ENCODE measurements at regions not wholly inside any gene's neighbourhood (a gene's known extent, or its start where the extent isn't known, plus 50 kb on each side); places are given as distances from the start of the nearest gene placed in this dataset.
"Not testable (repeated sequence)": the region's sequence is repeated elsewhere in the genome, so short reads cannot be mapped to it uniquely, and the experiment has no call there.

DNA sequence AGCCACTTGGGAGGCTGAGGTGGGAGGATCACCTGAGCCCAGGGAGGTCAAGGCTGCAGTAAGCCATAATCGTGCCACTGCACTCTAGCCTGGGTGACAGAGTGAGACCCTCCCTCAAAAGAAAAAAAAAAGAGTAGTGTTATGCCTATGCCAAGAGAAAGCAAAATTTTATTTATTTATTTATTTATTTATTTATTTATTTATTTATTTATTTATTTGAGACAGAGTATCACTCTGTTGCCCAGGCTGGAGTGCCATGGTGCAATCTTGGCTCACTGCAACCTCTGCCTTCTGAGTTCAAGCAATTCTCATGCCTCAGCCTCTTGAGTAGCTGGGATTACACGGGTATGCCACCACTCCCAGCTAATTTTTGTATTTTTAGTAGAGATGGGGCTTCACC, 72.6 kb upstream of the RAPGEF2 start:
- H3K4me3 Mint-ChIP-seq; intact Hi-C loops (cut with micrococcal nuclease); H3K9me3 Mint-ChIP-seq: not testable (repeated sequence)

DNA sequence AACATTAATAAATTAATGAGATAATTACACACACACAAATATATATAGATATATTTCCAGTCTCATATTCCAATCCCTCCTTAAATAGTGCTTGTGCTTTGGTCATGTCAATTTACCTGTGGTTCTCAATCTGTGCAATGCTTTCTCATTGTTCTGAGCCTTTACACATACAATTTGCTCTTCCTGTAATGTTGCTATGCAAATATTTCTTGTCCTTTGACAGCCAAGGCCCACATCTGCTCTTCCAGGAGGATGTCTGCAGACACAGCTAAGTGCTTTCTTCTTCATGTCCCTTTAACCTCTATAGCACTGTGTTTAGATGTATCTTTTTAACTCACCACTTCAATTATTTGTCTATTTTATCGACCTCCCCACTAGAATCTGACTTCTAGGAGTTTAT, 67.3 kb upstream of the RAPGEF2 start:
- H3K9me3 Mint-ChIP-seq = no peaks in the 10 kb centered on the region
- no peaks in the 10 kb centered on the region for H3K36me3 Mint-ChIP-seq (ENCODE audit: low read depth)
- peaks cover 4% of the 10 kb centered on the region for H3K4me1 Mint-ChIP-seq (ENCODE audit: low read depth)
- intact Hi-C loops (cut with micrococcal nuclease) = no loop called here
- no peak overlapping the region for H3K27ac Mint-ChIP-seq
- no peak overlapping the region for H3K4me3 Mint-ChIP-seq
- peaks cover 1% of the 10 kb centered on the region for H3K27me3 Mint-ChIP-seq

More for the DNA sequence above, 72.6 kb upstream of the RAPGEF2 start:
- H3K4me1 Mint-ChIP-seq (ENCODE audit: low read depth); H3K36me3 Mint-ChIP-seq (ENCODE audit: low read depth); H3K27ac Mint-ChIP-seq; H3K27me3 Mint-ChIP-seq: not testable (repeated sequence)

DNA sequence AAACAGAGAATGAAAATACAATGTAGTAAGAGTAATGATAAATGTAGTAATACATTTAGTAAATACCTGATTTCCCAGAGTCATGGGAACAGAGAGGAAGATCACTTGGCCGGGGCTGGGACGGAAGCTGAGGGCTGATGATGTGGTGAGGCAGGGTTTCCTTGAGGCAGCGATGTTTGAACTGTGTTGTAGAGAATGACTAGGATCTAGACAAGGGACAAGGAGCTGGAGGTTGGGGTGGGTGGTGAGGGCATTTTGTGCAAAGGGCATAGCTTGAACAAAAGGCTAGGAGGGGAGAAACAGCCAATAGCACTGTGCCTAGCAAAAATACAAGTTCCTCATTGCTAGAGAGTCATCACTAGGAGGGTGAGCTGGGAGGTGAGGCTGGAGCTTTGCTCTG, 64.3 kb upstream of the RAPGEF2 start:
- Mint-ChIP-seq H3K4me3 (no peak overlapping the region), H3K4me1 (ENCODE audit: low read depth) (peaks cover 10% of the 10 kb centered on the region)

DNA sequence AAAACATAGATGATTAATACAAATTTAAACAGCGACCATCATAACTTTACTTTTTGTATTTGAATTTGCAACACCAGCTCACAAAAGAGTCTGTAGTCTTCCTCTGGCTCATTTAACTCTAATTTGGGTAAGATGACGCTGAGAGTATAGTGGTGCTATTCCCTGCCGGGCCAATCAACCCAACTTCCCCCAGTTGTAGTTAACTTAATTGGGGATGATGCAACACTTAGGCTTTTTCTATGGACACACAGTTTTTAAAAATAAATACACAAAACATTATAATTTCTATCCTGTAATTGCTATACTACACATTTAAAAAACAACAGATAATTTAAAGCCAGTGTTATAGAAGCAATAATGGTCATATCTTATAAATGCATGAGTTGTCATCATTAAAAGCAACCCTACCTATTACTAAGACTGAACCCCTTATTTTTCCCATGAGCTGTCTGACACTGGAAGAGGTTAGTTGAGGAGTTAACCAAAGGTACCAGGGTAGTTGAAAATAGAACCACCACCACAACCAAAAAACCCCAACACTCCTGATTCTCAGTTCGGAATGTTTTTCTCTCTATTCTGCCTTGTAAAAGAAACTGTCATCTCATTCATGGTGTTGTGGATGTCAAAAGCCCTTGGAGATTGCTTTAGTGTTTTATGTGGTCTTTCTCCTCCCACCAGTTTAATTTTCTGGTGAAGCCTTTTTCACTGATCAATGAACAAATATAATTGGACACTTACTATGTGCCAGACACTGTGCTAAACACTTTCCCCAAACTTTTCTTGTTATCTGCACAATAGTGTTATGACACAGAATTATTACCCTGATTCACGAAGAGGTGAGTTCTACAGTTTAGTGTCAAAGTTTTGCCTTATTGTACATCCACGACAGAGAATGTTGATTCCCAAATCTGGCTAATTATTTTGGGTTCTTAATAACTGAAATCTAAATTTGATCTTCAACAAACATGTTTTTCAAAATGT, 61.5 kb upstream of the RAPGEF2 start:
- no peak overlapping the region for H3K4me3 Mint-ChIP-seq
- peaks cover 10% of the 10 kb centered on the region for H3K4me1 Mint-ChIP-seq (ENCODE audit: low read depth)
- H3K9me3 Mint-ChIP-seq = no peaks in the 10 kb centered on the region
- H3K27me3 Mint-ChIP-seq = peaks cover 3% of the 10 kb centered on the region
- H3K36me3 Mint-ChIP-seq (ENCODE audit: low read depth) = no peaks in the 10 kb centered on the region
- intact Hi-C loops (cut with micrococcal nuclease) = no loop called here
- no peak overlapping the region for H3K27ac Mint-ChIP-seq

More for the DNA sequence above, 64.3 kb upstream of the RAPGEF2 start:
- Mint-ChIP-seq H3K9me3 (no peaks in the 10 kb centered on the region), H3K27me3 (peaks cover 3% of the 10 kb centered on the region), H3K27ac (no peak overlapping the region), H3K36me3 (ENCODE audit: low read depth) (no peaks in the 10 kb centered on the region)
- intact Hi-C loops (cut with micrococcal nuclease) = no loop called here

DNA sequence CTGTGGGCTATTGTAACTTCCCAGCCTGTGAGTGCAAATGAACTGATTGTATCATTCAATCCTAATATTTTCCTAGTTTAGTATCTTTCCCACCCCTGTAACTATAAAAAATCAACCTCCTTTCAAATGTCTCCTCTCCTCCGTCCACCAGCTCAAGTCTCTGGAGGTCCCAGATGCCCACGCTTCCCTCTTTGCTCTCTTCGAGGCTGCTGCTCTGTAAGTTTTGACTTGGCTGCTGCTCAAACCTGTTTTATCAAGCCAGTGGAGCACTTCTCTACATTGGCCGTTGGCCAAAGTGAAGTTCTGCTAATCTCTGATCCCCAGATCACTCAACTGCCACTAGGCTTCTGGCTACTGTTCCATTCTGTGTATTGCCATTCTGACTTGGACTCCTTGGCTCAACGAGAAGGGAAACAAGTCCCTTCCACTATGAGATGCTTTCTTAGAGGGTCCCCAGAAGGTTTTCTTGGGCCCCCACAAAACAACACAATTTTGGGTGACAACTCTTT, 60.7 kb upstream of the RAPGEF2 start:
- Mint-ChIP-seq H3K27me3 (peaks cover 3% of the 10 kb centered on the region), H3K4me3 (no peak overlapping the region), H3K36me3 (ENCODE audit: low read depth) (no peaks in the 10 kb centered on the region), H3K9me3 (no peaks in the 10 kb centered on the region), H3K4me1 (ENCODE audit: low read depth) (peaks cover 5% of the 10 kb centered on the region), H3K27ac (no peak overlapping the region)
- intact Hi-C loops (cut with micrococcal nuclease) = no loop called here

DNA sequence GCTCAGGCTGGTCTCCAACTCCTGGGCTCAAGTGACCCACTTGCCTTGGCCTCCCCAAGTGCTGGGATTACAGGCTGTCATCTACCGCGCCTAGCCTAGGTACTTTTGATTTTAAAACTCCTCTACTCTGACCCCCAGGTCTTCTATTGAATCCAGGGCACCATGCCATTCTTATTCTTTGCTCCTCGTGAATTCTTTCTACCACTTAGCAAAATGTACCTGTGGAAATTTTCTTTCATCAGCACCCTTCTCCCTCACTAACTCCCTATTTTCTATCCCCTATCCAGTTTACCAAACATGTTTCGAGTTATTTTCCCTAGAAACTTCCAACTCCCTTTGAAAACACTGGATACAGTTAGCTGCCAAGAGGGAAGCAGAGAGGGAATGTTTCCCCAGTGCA, 60.0 kb upstream of the RAPGEF2 start:
- Mint-ChIP-seq H3K4me3 (no peak overlapping the region), H3K9me3 (no peaks in the 10 kb centered on the region), H3K27me3 (peaks cover 3% of the 10 kb centered on the region), H3K4me1 (ENCODE audit: low read depth) (peaks cover 5% of the 10 kb centered on the region), H3K36me3 (ENCODE audit: low read depth) (no peaks in the 10 kb centered on the region), H3K27ac (no peak overlapping the region)
- intact Hi-C loops (cut with micrococcal nuclease) = no loop called here

DNA sequence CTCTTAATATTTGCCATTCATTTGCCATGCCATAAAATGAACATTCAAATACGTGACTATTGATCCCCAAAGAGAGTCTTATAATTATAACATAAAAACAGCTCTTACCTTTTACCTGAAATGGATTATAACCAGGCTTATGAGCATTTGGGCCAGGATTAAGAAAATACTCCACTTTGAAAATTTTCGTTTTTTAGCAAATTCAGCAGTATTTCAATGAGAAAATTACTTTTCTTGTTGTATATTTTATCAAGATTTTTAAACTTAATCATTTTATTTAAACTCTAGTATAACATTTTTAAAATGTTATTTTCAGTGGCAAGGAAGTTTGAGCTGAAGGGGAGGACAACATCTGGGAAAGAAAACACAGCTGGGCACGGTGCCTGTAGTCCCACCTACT, 59.0 kb upstream of the RAPGEF2 start:
- Mint-ChIP-seq H3K4me1 (ENCODE audit: low read depth) (peaks cover 5% of the 10 kb centered on the region), H3K36me3 (ENCODE audit: low read depth) (no peaks in the 10 kb centered on the region), H3K4me3 (no peak overlapping the region), H3K27me3 (peaks cover 3% of the 10 kb centered on the region), H3K9me3 (no peaks in the 10 kb centered on the region), H3K27ac (no peak overlapping the region)
- intact Hi-C loops (cut with micrococcal nuclease) = no loop called here

DNA sequence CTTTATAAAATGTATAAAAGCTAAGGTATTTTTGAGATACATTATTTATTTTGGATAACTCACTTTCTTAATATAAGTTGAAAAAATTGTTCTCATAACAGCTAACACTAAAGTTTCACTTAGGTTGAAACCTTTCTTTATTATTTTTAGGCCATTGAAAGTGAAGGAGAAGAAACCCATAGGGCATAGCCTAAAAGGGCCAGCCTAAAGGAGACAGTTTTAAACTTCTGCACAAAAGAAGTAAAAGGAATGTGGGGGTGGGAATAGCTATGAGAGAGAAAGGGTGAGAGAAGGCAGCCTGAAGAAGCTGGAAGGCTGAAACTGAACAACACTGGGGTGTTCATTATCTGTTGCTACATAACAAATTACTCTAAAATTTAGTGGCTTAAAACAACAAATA, 57.6 kb upstream of the RAPGEF2 start:
- H3K27ac Mint-ChIP-seq = no peak overlapping the region
- H3K27me3 Mint-ChIP-seq = peaks cover 2% of the 10 kb centered on the region
- H3K4me3 Mint-ChIP-seq = no peak overlapping the region

DNA sequence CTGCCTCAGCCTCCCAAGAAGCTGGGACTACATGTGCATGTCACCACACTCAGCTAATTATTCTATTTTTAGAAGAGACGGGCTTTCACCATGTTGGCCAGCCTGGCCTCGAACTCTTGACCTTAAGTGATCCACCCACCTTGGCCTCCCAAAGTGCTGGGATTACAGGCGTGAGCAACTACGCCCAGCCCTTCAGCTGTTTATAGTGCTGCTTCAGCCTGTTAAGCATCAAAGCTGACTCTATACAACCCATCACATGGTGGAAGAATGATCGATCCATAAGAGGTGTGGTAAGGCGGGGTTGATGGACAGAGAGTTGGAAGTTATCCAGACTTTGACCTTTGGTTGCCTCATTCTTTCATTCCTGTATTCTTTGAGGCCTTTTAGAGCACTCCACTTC, 56.2 kb upstream of the RAPGEF2 start:
- Mint-ChIP-seq H3K27me3 (peaks cover 2% of the 10 kb centered on the region), H3K36me3 (ENCODE audit: low read depth) (no peaks in the 10 kb centered on the region), H3K4me3 (no peak overlapping the region), H3K4me1 (ENCODE audit: low read depth) (peaks cover 11% of the 10 kb centered on the region), H3K9me3 (no peaks in the 10 kb centered on the region), H3K27ac (no peak overlapping the region)
- intact Hi-C loops (cut with micrococcal nuclease) = no loop called here

More for the DNA sequence above, 57.6 kb upstream of the RAPGEF2 start:
- peaks cover 5% of the 10 kb centered on the region for H3K4me1 Mint-ChIP-seq (ENCODE audit: low read depth)
- intact Hi-C loops (cut with micrococcal nuclease) = no loop called here
- H3K36me3 Mint-ChIP-seq (ENCODE audit: low read depth) = no peaks in the 10 kb centered on the region
- H3K9me3 Mint-ChIP-seq = no peaks in the 10 kb centered on the region

DNA sequence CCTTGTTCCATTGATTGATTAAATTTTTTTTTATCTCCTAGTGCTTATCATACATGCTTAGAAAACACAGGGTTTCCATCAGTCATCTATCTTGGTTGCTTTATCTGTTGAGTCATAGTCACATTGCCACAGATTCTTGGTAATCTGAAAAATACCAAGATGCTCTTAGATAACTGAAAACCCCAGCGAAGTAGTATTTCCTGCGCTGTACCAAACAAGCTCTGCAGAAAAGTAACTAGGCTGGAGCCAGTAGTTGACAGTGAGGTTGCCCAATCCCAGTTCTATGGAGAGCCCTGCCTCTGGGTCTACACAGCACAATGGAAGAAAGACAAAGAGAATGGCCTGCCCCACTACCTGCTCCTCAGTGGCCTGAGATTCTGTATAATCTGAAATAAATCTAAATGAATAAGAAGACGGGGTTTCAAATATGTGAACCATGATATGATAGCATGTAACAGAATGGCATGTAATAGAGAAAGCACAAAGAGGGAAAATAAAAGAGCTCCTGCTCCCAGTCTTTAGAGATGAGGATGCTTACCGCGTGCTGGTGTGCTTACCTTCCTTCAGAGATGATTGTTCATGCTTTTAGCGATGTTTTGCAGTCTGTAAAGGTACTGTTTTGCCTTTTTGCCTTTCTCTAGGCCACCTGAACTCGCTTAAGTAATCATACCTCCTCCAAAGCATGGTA, 55.3 kb upstream of the RAPGEF2 start:
- Mint-ChIP-seq H3K9me3 (no peaks in the 10 kb centered on the region), H3K27ac (no peak overlapping the region), H3K4me3 (no peak overlapping the region), H3K36me3 (ENCODE audit: low read depth) (no peaks in the 10 kb centered on the region), H3K27me3 (no peaks in the 10 kb centered on the region), H3K4me1 (ENCODE audit: low read depth) (peaks cover 9% of the 10 kb centered on the region)
- intact Hi-C loops (cut with micrococcal nuclease) = no loop called here

DNA sequence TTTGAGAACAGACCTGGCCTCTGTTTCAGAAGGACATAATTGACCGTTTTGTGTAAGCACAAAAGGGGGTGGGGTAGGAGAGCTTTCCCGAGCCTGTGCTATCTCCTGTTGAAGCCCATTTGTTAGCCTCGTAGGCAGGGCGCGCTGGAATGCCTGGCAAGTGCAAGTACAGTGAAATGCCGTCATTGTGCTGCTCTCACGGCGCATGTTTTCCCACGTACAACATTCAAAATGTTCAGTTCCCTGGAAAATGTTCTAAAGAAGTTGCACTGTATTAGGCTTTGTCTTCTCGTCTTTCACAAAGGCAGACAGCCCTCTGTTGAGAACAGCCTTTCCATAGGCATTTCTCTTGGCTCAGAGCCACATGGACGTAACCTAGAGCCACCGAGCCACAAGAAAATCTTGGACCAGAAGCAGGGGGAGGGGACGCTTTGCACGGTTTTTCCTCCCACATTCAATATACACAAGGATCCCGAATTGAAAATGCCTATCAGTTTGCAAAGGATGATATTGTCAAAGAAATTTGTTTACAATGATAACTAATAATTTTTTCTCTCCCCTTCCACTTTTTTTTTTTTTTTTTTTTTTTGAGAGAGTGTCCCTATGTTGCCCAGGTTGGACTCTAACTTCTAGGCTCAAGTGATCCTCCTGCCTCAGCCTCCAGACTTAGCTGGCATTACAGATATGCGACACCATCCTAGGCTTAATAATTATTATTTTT, 54.6 kb upstream of the RAPGEF2 start:
- no peak overlapping the region for H3K27ac Mint-ChIP-seq
- no peaks in the 10 kb centered on the region for H3K36me3 Mint-ChIP-seq (ENCODE audit: low read depth)
- no peaks in the 10 kb centered on the region for H3K27me3 Mint-ChIP-seq
- H3K9me3 Mint-ChIP-seq = no peaks in the 10 kb centered on the region
- H3K4me1 Mint-ChIP-seq (ENCODE audit: low read depth) = peaks cover 9% of the 10 kb centered on the region
- H3K4me3 Mint-ChIP-seq = no peak overlapping the region
- intact Hi-C loops (cut with micrococcal nuclease) = no loop called here

DNA sequence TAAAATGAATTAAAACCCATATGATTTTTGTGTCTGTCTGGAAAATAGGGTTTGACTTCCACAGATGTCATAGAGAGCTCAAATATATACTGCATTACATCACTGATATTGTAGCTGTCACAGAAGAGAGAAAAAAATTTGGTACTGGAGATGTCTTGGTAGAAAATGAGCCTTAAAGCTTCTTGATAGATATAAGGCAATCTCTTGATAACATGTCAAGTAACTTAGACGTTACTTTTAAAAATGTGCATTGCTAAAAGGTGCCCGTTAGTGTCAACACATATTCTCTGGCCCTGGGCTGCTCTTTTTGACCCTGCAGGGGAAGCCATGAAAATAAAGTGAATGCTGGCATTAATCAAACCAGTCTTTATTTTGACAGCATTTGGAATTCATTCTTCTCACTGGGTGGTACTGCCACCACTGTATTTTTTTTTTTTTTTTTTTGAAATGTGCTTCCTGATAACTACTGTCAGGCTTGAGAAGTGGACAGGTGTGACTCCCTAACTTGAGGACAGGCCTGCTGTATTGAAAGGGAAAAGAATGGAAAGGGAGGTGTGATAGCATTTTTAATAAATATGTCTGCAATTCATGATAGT, 53.0 kb upstream of the RAPGEF2 start:
- H3K9me3 Mint-ChIP-seq = no peaks in the 10 kb centered on the region
- peaks cover 9% of the 10 kb centered on the region for H3K4me1 Mint-ChIP-seq (ENCODE audit: low read depth)
- H3K4me3 Mint-ChIP-seq = no peak overlapping the region
- H3K36me3 Mint-ChIP-seq (ENCODE audit: low read depth) = no peaks in the 10 kb centered on the region
- intact Hi-C loops (cut with micrococcal nuclease) = no loop called here
- H3K27ac Mint-ChIP-seq = no peak overlapping the region
- peaks cover 1% of the 10 kb centered on the region for H3K27me3 Mint-ChIP-seq

DNA sequence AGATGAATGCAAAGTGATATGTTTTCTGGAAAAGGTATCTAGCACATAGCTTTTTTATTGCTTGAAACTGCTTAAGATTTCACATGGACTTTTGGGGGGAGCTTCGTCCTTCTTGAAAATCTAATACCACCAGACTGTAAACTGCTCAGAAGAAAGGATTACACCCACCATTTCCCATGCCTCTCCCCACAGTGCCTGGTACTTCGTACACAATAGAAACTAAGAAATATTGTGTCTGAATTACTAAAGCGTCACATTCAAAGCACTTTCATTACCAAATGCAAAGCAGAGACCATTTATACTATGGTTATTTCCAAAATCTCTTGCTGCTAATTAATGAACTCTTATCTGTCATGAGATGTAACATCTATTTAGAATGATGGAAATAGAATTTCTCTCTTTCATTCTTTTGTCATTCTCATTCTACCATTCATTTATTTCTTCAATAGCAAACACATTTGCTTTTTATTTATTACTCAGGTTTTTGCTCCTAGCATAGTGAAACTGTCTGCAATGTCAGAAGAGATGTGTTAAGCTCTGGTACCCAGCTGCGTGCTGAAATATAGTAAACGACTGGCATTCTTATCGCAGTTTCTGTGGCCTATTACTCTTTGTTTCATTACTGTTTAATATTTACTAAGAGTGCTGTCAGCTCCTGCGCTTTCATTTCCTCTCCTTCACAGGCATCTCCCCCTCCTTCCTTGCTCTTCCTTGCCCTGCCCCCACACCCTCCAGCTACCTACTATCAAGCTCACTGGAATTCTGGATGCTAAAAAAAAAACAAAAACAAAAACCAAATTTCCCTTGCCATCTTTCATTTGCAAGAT, 51.4 kb upstream of the RAPGEF2 start:
- intact Hi-C loops (cut with micrococcal nuclease) = no loop called here
- Mint-ChIP-seq H3K4me3 (no peak overlapping the region), H3K27ac (no peak overlapping the region), H3K27me3 (peaks cover 1% of the 10 kb centered on the region), H3K4me1 (ENCODE audit: low read depth) (peaks cover 9% of the 10 kb centered on the region), H3K36me3 (ENCODE audit: low read depth) (no peaks in the 10 kb centered on the region), H3K9me3 (no peaks in the 10 kb centered on the region)

Measured in dendritic cell treated with granulocyte-macrophage colony-stimulating factor and Interleukin-4, amounts not matched to agents 40 ng/mL and 50 ng/mL, for 4 days (primary cell).